KOPT-K1 (cell line): ENCODE measurements at regions not wholly inside any gene's neighbourhood (a gene's known extent, or its start where the extent isn't known, plus 50 kb on each side); places are given as distances from the start of the nearest gene placed in this dataset.
"Not testable (repeated sequence)": the region's sequence is repeated elsewhere in the genome, so short reads cannot be mapped to it uniquely, and the experiment has no call there.

Experiments
- H3K27ac ChIP-seq: fragments of 200-600 bp; sonication (generic); 2 replicates; pipeline ENCODE4 v1.5.1; 2016; ENCODE audit warnings: antibody characterized with exemption, mild to moderate bottlenecking, low read depth, low read length; ENCODE audit not compliant: poor library complexity, severe bottlenecking
- H3K36me3 ChIP-seq: fragments of 200-600 bp; sonication (generic); 2 replicates; pipeline ENCODE4 v1.5.1; 2017; ENCODE audit warnings: antibody characterized with exemption, mild to moderate bottlenecking, low read length, moderate library complexity; ENCODE audit not compliant: insufficient read depth
- H3K9me3 ChIP-seq: fragments of 200-600 bp; sonication (generic); 2 replicates; pipeline ENCODE4 v1.5.1; 2017; ENCODE audit warnings: antibody characterized with exemption, low read length, mild to moderate bottlenecking; ENCODE audit not compliant: insufficient read depth, poor library complexity, severe bottlenecking

GRCh38 chr13:65971541-65971940, 1258.6 kb downstream of the PCDH9 start:
- Histone ChIP-seq H3K9me3 (no peaks in the 10 kb centered on the region), H3K27ac (no peak overlapping the region), H3K36me3 (no peaks in the 10 kb centered on the region)

- Histone ChIP-seq H3K9me3 (no peaks in the 10 kb centered on the region), H3K27ac (no peak overlapping the region), H3K36me3 (no peaks in the 10 kb centered on the region)
Observed at GRCh38 chr13:65966991-65967451, 1263.1 kb downstream of the PCDH9 start.

DNA sequence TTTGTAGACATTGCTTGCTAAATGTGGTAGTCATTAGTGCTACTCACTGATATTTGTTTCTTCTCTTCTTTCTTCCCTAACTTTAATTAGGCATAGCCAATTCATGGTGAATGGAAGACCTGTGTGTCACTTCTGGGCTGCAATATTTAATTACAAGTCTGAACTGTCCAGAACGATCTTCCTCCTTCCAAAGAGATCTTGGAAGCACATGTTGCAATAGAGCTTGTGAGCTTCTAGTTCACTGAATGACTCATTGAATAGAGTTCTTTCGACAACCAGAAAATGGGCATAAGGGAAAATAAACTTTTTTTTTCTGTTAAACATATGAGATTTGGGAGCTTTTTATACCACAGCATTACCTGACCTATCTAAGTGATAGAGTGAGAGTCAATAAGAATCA, 1264.6 kb downstream of the PCDH9 start:
- no peaks in the 10 kb centered on the region for H3K9me3 ChIP-seq
- no peaks in the 10 kb centered on the region for H3K36me3 ChIP-seq
- H3K27ac ChIP-seq, result no peak overlapping the region

DNA sequence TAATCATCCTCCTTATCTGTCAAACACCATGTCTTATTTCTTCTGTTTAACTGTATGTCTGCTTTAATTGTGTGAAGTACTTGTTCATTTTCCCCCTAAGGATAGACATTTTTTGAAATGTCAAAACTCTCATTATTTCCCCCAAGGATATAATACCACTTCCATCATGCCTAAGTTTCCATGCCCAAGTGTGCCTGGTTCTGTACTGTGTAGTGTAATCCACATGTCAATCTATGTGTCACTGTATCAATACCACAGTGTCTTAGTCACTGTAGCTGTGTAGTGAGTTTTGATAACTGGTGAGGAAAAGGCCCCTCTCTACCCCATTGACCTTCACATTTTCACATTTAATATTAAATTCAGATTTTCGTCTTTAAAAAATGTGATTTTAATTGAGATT, 1265.5 kb downstream of the PCDH9 start:
- H3K27ac ChIP-seq, result no peak overlapping the region
- H3K9me3 ChIP-seq, result no peaks in the 10 kb centered on the region
- H3K36me3 ChIP-seq, result no peaks in the 10 kb centered on the region

- no peak overlapping the region for H3K27ac ChIP-seq
- no peaks in the 10 kb centered on the region for H3K36me3 ChIP-seq
- H3K9me3 ChIP-seq, result no peaks in the 10 kb centered on the region
Observed at GRCh38 chr13:65959305-65959704, 1270.8 kb downstream of the PCDH9 start.

DNA sequence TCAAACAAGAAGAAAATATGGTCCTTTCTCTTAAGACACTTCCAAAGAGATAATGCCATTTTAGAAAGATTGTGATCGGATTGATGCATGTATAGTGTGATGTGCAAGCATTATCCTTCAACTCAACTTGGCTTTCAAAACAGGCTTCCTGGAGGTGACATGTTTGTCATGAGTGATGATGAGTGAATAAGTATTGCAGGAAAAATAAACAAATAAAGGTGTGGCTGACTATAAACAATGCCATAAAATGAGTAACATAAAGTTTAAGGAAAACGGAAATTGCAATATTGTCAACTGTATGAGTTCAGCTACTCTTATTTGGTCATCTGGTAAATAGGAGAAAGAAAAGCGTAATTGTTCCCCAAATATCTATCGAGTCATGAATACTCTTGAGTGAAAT, 1283.7 kb downstream of the PCDH9 start:
- Histone ChIP-seq H3K36me3 (no peaks in the 10 kb centered on the region), H3K27ac (no peak overlapping the region), H3K9me3 (no peaks in the 10 kb centered on the region)

- no peaks in the 10 kb centered on the region for H3K9me3 ChIP-seq
- no peak overlapping the region for H3K27ac ChIP-seq
- H3K36me3 ChIP-seq, result no peaks in the 10 kb centered on the region
Observed at GRCh38 chr13:65943708-65944107, 1286.4 kb downstream of the PCDH9 start.

DNA sequence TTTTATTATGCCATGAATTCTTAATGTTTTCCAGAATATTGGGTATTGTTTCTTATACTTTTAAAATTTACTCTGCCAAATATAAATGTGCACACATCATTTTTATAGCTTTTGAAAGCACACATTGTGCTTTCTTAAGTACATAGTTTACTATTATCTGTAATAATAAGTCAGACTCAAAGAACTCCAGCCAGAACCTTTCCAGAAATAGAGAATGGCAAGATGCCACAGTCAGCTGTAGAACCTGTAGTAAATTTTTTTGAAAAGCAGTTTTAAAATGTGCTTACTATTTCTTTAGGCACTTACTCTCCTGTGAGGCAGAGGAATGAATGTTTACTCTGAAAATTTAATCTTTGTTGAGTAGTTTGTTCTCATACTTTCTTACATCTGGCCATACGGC, 1287.1 kb downstream of the PCDH9 start:
- no peaks in the 10 kb centered on the region for H3K9me3 ChIP-seq
- H3K27ac ChIP-seq, result no peak overlapping the region
- no peaks in the 10 kb centered on the region for H3K36me3 ChIP-seq

DNA sequence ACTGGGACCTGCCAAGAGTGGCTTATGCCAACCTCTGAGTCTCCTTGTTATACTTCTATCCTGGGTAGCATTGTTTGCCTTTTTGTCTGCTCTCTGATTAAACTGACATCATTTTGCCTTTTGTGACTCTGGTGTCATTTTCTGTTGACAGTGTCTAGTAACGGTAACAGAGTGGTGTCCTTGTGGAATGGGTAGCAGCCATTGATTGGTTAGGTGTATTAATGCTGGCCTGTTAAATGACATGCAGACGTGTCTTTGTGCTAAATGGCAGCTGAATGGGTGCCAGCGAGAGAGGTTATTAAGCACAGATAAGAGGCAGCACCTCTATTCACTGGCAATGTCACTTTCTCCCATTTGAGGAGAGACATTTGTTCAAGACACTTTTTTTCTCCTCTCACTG, 1289.4 kb downstream of the PCDH9 start:
- H3K9me3 ChIP-seq, result no peaks in the 10 kb centered on the region
- H3K27ac ChIP-seq, result no peak overlapping the region
- no peaks in the 10 kb centered on the region for H3K36me3 ChIP-seq

DNA sequence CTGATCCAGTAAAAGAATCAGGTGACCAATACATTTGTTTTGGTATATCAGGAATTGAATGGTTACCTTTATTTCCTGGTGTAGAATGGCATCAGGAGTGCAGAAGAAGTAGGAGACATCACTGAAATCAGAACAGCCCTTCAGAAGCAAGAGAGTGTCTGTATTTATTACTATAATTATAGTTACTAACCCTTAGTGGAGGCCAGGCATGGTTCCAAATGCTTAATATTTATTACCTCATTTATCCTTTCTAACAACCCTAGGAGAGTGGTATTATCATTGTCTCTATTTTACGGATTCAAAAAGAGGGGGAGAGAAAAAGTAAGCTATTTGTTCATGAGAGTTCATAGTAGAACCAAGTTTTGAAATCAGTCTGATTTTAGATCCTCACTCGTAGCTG, 1292.9 kb downstream of the PCDH9 start:
- Histone ChIP-seq H3K27ac (no peak overlapping the region), H3K36me3 (no peaks in the 10 kb centered on the region), H3K9me3 (no peaks in the 10 kb centered on the region)

GRCh38 chr13:65936249-65936648, 1293.9 kb downstream of the PCDH9 start:
- Histone ChIP-seq H3K27ac (no peak overlapping the region), H3K9me3 (no peaks in the 10 kb centered on the region), H3K36me3 (no peaks in the 10 kb centered on the region)

- no peak overlapping the region for H3K27ac ChIP-seq
- H3K9me3 ChIP-seq, result no peaks in the 10 kb centered on the region
- no peaks in the 10 kb centered on the region for H3K36me3 ChIP-seq
Observed at GRCh38 chr13:65932587-65933239, 1297.4 kb downstream of the PCDH9 start.

- H3K36me3 ChIP-seq, result no peaks in the 10 kb centered on the region
- no peak overlapping the region for H3K27ac ChIP-seq
- no peaks in the 10 kb centered on the region for H3K9me3 ChIP-seq
Observed at GRCh38 chr13:65932013-65932412, 1298.1 kb downstream of the PCDH9 start.

- Histone ChIP-seq H3K9me3 (no peaks in the 10 kb centered on the region), H3K27ac (no peak overlapping the region), H3K36me3 (no peaks in the 10 kb centered on the region)
Observed at GRCh38 chr13:65929436-65929835, 1300.7 kb downstream of the PCDH9 start.

DNA sequence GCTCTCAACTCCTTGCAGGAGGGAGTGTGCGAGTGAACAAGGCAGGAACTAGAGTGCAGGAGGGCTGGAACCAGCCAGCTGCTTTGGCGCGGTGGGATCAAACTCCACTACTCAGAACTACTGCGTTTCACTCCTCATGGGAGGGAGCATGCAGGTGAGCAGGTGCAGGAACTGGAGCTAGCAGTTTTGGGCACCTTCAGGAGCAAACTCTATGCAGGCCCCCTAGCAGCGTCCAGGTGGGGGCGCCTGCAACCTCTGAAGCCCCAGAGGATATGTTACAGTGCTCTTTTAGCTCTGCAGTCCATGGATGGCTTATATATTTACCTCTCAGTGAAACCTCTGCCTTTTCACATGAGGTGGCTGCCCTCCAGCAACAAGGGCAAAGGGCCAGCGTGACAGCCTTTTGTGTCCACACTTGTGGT, 1303.4 kb downstream of the PCDH9 start:
- Histone ChIP-seq H3K9me3 (no peaks in the 10 kb centered on the region), H3K36me3 (no peaks in the 10 kb centered on the region), H3K27ac (no peak overlapping the region)

GRCh38 chr13:65922846-65923245, 1307.3 kb downstream of the PCDH9 start:
- not testable (repeated sequence) for H3K36me3 ChIP-seq, H3K9me3 ChIP-seq, H3K27ac ChIP-seq
